H1 (cell line): ENCODE measurements at regions not wholly inside any gene's neighbourhood (a gene's known extent, or its start where the extent isn't known, plus 50 kb on each side); places are given as distances from the start of the nearest gene placed in this dataset.

Experiments used
- CTCF ChIA-PET: fragments of 300-600 bp; sonication (Branson Sonifier 250); formaldehyde crosslinking; loops from one replicate; lab custom pipeline; 2021; ENCODE audit not compliant: partially characterized antibody; lab: Charles Lee
- POLR2A ChIA-PET: fragments of 300-600 bp; sonication (Branson Sonifier 250); formaldehyde crosslinking; loops from one replicate; lab custom pipeline; 2021; ENCODE audit warnings: inconsistent platforms; ENCODE audit not compliant: partially characterized antibody; lab: Charles Lee
- DNase-seq, 2 experiments: peaks; one replicate each; pipeline versions ENCODE4 v3.0.0 to v3.0.0-alpha.2; 2010 to 2022; ENCODE audit warnings: low spot score in 2 of 2, low read depth in 1 of 2, mixed read lengths in 1 of 2
- FAIRE-seq: peaks from 2 replicates; lab custom pipeline; 2011; peaks lifted over from hg19 to GRCh38; lab: Jason Lieb, UNC
- H2AFZ ChIP-seq: 2 replicates; pipeline ENCODE4 v1.8.1; 2012; ENCODE audit warnings: low read length, inconsistent platforms
- H2AK5ac ChIP-seq: 2 replicates; pipeline ENCODE4 v1.6.1; 2013; ENCODE audit warnings: low read depth, low read length
- H2BK120ac ChIP-seq: replicated peaks from 2 replicates; pipeline ENCODE3; 2013; ENCODE audit warnings: low read depth, low read length, inconsistent platforms
- H2BK12ac ChIP-seq: 2 replicates; pipeline ENCODE4 v1.6.1; 2013; ENCODE audit warnings: low read depth, low read length
- H2BK15ac ChIP-seq: 2 replicates; pipeline ENCODE4 v1.6.1; 2013; ENCODE audit warnings: low read length
- H2BK20ac ChIP-seq: 2 replicates; pipeline ENCODE4 v1.6.1; 2013; ENCODE audit warnings: low read length
- H2BK5ac ChIP-seq: 2 replicates; pipeline ENCODE4 v1.6.1; 2013; ENCODE audit warnings: low read depth, low read length
- H3K14ac ChIP-seq: 2 replicates; pipeline ENCODE4 v1.6.1; 2013; ENCODE audit warnings: inconsistent platforms; ENCODE audit not compliant: insufficient read length
- H3K18ac ChIP-seq: 2 replicates; pipeline ENCODE4 v1.6.1; 2013; ENCODE audit warnings: low read length; ENCODE audit errors: extremely low read depth
- H3K23ac ChIP-seq: 2 replicates; pipeline ENCODE4 v1.6.1; 2013; ENCODE audit warnings: inconsistent platforms; ENCODE audit not compliant: insufficient read length
- H3K23me2 ChIP-seq: 2 replicates; pipeline ENCODE4 v1.6.1; 2013; ENCODE audit warnings: low read depth, low read length
- H3K27ac ChIP-seq: 2 replicates; pipeline ENCODE4 v1.6.1; 2011; ENCODE audit warnings: low read depth, low read length, inconsistent platforms
- H3K27me3 ChIP-seq, 4 experiments: replicated peaks in 1 of 4; 1 replicate in 1 of 4; 2 replicates in 3 of 4; pipeline versions ENCODE4 v1.6.1 to v1.8.1; 2011 to 2013; ENCODE audit warnings: low read length in 3 of 4, mild to moderate bottlenecking in 3 of 4, inconsistent platforms in 2 of 4, mixed read lengths in 2 of 4, moderate library complexity in 1 of 4; ENCODE audit not compliant: control insufficient read depth in 3 of 4, insufficient read depth in 3 of 4; ENCODE audit errors: extremely low read depth in 1 of 4
- H3K36me3 ChIP-seq, 4 experiments: 2 replicates each; pipeline versions ENCODE4 v1.6.1 to v1.8.1; 2011 to 2013; ENCODE audit warnings: mild to moderate bottlenecking in 4 of 4, low read length in 3 of 4, moderate library complexity in 2 of 4, control low read depth in 1 of 4, inconsistent platforms in 1 of 4; ENCODE audit not compliant: insufficient read depth in 4 of 4, control insufficient read depth in 2 of 4
- H3K4ac ChIP-seq: replicated peaks from 2 replicates; pipeline ENCODE3; 2013; ENCODE audit warnings: low read length, low read depth, mixed read lengths, inconsistent platforms; ENCODE audit not compliant: insufficient read length
- H3K4me1 ChIP-seq, 4 experiments: replicated peaks in 1 of 4; 1 replicate in 1 of 4; 2 replicates in 3 of 4; pipeline versions ENCODE4 v1.6.1 to v1.8.1; 2011 to 2013; ENCODE audit warnings: low read length in 3 of 4, inconsistent platforms in 2 of 4, mixed read lengths in 1 of 4; ENCODE audit not compliant: insufficient read depth in 4 of 4, control insufficient read depth in 3 of 4
- H3K4me2 ChIP-seq, 2 experiments: 2 replicates each; pipeline versions ENCODE4 v1.6.1 to v1.8.1; 2011 to 2013; ENCODE audit warnings: low read depth in 2 of 2, low read length in 2 of 2, control low read depth in 1 of 2, inconsistent platforms in 1 of 2, mild to moderate bottlenecking in 1 of 2; ENCODE audit not compliant: insufficient read depth in 1 of 2
- H3K4me3 ChIP-seq, 4 experiments: fragments of 200-600, 300-600 bp in 1 of 4; sonication (generic), shearing (Covaris generic), sonication (Bioruptor Twin) in 1 of 4; 2 replicates each; pipeline versions ENCODE4 v1.5.1 to v1.8.1; 2011 to 2016; ENCODE audit warnings: low read length in 4 of 4, low read depth in 3 of 4, control low read depth in 2 of 4, inconsistent platforms in 2 of 4, mild to moderate bottlenecking in 2 of 4, mixed read lengths in 1 of 4, moderate library complexity in 1 of 4; ENCODE audit not compliant: insufficient read depth in 2 of 4; ENCODE audit errors: extremely low read depth in 1 of 4
- H3K56ac ChIP-seq: replicated peaks from 2 replicates; pipeline ENCODE3; 2013; ENCODE audit warnings: low read depth, mild to moderate bottlenecking, mixed read lengths, low read length, inconsistent platforms; ENCODE audit not compliant: insufficient read length
- H3K79me1 ChIP-seq: 2 replicates; pipeline ENCODE4 v1.6.1; 2013; ENCODE audit warnings: low read depth, low read length, control low read depth
- H3K79me2 ChIP-seq, 2 experiments: 2 replicates each; pipeline versions ENCODE4 v1.6.1 to v1.8.1; 2012 to 2013; ENCODE audit warnings: low read length in 2 of 2, mild to moderate bottlenecking in 2 of 2, inconsistent platforms in 1 of 2; ENCODE audit not compliant: insufficient read depth in 2 of 2, control insufficient read depth in 1 of 2
- H3K9ac ChIP-seq, 4 experiments: replicated peaks in 1 of 4; 1 replicate in 1 of 4; 2 replicates in 3 of 4; pipeline versions ENCODE4 v1.6.1 to v1.8.1; 2011 to 2013; ENCODE audit warnings: low read depth in 3 of 4, low read length in 3 of 4, control low read depth in 2 of 4, mild to moderate bottlenecking in 2 of 4, moderate library complexity in 2 of 4, inconsistent platforms in 1 of 4; ENCODE audit errors: extremely low read depth in 1 of 4
- H3K9me3 ChIP-seq, 2 experiments: 2 replicates each; pipeline versions ENCODE4 v1.6.1 to v1.8.1; 2012 to 2013; ENCODE audit warnings: mild to moderate bottlenecking in 2 of 2, moderate library complexity in 2 of 2, control low read depth in 1 of 2, inconsistent platforms in 1 of 2, low read depth in 1 of 2, low read length in 1 of 2, mixed read lengths in 1 of 2; ENCODE audit not compliant: insufficient read depth in 2 of 2
- H4K20me1 ChIP-seq, 2 experiments: replicated peaks in 1 of 2; 2 replicates each; pipeline versions ENCODE3 to v1.8.1; 2011 to 2013; ENCODE audit warnings: inconsistent platforms in 2 of 2, low read length in 2 of 2, mild to moderate bottlenecking in 1 of 2; ENCODE audit not compliant: insufficient read depth in 2 of 2, control insufficient read depth in 1 of 2
- H4K5ac ChIP-seq: 2 replicates; pipeline ENCODE4 v1.6.1; 2013; ENCODE audit warnings: low read length, low read depth, mixed read lengths, inconsistent platforms; ENCODE audit not compliant: insufficient read length
- H4K8ac ChIP-seq: 2 replicates; pipeline ENCODE4 v1.8.0; 2013; ENCODE audit warnings: mild to moderate bottlenecking, moderate library complexity, low read length, inconsistent platforms; ENCODE audit not compliant: insufficient read depth; ENCODE audit errors: extremely low read depth
- H4K91ac ChIP-seq: replicated peaks from 2 replicates; pipeline ENCODE3; 2013; ENCODE audit warnings: low read length, mixed read lengths, inconsistent platforms; ENCODE audit not compliant: insufficient read length
- BACH1 ChIP-seq: IDR thresholded peaks from 2 replicates; pipeline ENCODE4 v1.6.1; 2012; ENCODE audit warnings: low read length, improper control_type of control experiment
- CHD1 ChIP-seq: IDR thresholded peaks from 2 replicates; pipeline ENCODE4 v1.6.1; 2012; ENCODE audit warnings: low read depth, low read length, improper control_type of control experiment
- CHD2 ChIP-seq: IDR thresholded peaks from 2 replicates; pipeline ENCODE4 v1.6.1; 2012; ENCODE audit warnings: low read length, improper control_type of control experiment
- CTBP2 ChIP-seq: IDR thresholded peaks from 2 replicates; pipeline ENCODE4 v1.7.0; 2011; ENCODE audit warnings: borderline replicate concordance, mild to moderate bottlenecking, moderate library complexity, mixed read lengths, low read length; ENCODE audit not compliant: insufficient read depth, insufficient read length
- FOSL1 ChIP-seq: IDR thresholded peaks from 2 replicates; pipeline ENCODE4 v1.6.1; 2011; ENCODE audit warnings: mild to moderate bottlenecking, low read depth, low read length, moderate library complexity; ENCODE audit not compliant: insufficient read depth
- HDAC6 ChIP-seq: IDR thresholded peaks from one replicate; pipeline ENCODE4 v1.7.1; 2012; ENCODE audit warnings: low read depth, mild to moderate bottlenecking, inconsistent platforms, low read length, moderate library complexity
- JUN ChIP-seq: IDR thresholded peaks from 2 replicates; pipeline ENCODE4 v1.6.1; 2011; ENCODE audit warnings: low read depth, mild to moderate bottlenecking, improper control_type of control experiment, low read length
- SP4 ChIP-seq: IDR thresholded peaks from 2 replicates; pipeline ENCODE4 v1.6.1; 2012; ENCODE audit warnings: low read length, inconsistent platforms
- WGBS, 2 experiments: shearing (Covaris generic) in 1 of 2; methylation state at CpG; one replicate each; pipeline versions ENCODE4 v1.1.6 to v1.1.7; 2013 to 2015; ENCODE audit warnings: low lambda C conversion rate in 2 of 2, mixed read lengths in 2 of 2, inconsistent platforms in 1 of 2, low coverage in 1 of 2, missing lambda C conversion rate in 1 of 2; ENCODE audit not compliant: insufficient replicate concordance in 2 of 2, insufficient coverage in 1 of 2, insufficient read length in 1 of 2; ENCODE audit errors: extremely low coverage in 1 of 2, missing lambda C conversion rate in 1 of 2; 5-methylcytosine and 5-hydroxymethylcytosine counted together

DNA sequence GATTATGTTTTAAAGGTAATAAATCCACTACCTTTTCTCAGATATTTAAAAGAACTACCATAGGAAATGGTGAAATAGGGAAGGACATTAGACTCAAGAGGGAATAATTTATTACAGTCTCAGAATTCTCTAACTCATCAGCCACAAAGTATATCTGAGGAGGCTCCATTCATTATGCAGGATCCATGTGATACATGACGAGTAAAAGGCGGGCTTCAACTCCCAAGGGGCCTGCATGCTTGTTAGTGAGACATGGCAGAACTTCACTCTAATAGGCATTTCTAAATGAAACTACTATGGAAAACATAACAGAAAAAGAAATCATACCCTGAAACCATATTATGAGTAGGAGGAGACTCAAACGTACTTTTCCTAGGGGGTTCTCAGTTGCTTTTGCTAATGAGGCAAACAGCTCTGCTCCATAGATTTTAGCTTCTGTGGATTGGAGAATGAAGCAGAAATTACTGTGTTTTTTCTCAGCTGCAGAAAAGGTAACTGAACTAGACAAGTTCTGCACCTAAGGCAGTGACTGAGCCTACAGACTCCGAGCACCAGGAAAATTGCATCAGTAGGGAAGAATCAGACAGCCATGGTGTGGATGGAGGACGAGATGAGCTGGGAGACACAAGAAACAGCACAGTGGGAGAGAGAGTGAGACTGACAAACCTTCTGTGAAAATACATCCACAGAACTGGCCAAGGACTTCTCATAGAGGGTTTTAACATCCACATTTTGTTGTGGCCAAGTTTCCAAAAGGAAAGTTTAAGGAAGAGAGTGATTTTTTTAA, 254.6 kb upstream of the PRDM1 start:
- ChIA-PET POLR2A (no interaction called here), CTCF (interaction anchor here (0.9 to 1.1 kb wide), 4 partner anchors 34 to 471 kb away, joined by 3 read pairs; no protein-coding TSS in a partner anchor)
- H2BK5ac ChIP-seq = no peak overlapping the region
- no peak overlapping the region for H3K4me3 ChIP-seq
- H2BK20ac ChIP-seq = no peak overlapping the region
- H3K36me3 ChIP-seq = no peaks in the 10 kb centered on the region
- H4K8ac ChIP-seq = no peak overlapping the region
- H3K4me2 ChIP-seq = no peak overlapping the region
- no peak overlapping the region for H3K14ac ChIP-seq
- H4K20me1 ChIP-seq = no peaks in the 10 kb centered on the region
- H3K4ac ChIP-seq = no peak overlapping the region
- H2AK5ac ChIP-seq = no peak overlapping the region
- H3K18ac ChIP-seq = no peak overlapping the region
- no peaks in the 10 kb centered on the region for H3K9me3 ChIP-seq
- no peak overlapping the region for H4K91ac ChIP-seq
- H3K4me1 ChIP-seq = no peaks in the 10 kb centered on the region
- 0 out of 2 replicates have a peak overlapping the region, but pooled peaks have one; percentile 81 for H2BK15ac ChIP-seq
- no peaks in the 10 kb centered on the region for H3K79me1 ChIP-seq
- no peaks in the 10 kb centered on the region for H3K27me3 ChIP-seq
- H2BK120ac ChIP-seq = no peak overlapping the region
- H2AFZ ChIP-seq = peak overlapping the region; percentile 32; the same call in 1 of the 2 replicates
- FAIRE-seq = no peak
- no peak overlapping the region for H3K23ac ChIP-seq
- no peaks in the 10 kb centered on the region for H3K79me2 ChIP-seq
- no peaks in the 10 kb centered on the region for H3K23me2 ChIP-seq
- no peak overlapping the region for H3K9ac ChIP-seq
- no peak overlapping the region for H2BK12ac ChIP-seq
- no peak for DNase-seq
- H3K56ac ChIP-seq = no peak overlapping the region
- no peak overlapping the region for H3K27ac ChIP-seq
- WGBS, 2 experiments = 71% methylated on average over 5 of the region's 5 CpGs; no CpG with 5 or more reads in 1 of the 2 experiments
- H4K5ac ChIP-seq = no peak overlapping the region
- TF ChIP-seq JUN (no peak), CHD1 (no peak), BACH1 (no peak), CHD2 (no peak), FOSL1 (no peak), HDAC6 (no peak), SP4 (no peak), CTBP2 (no peak)
